Fibroblast of peridontal ligament (primary cell): ENCODE measurements at regions not wholly inside any gene's neighbourhood (a gene's known extent, or its start where the extent isn't known, plus 50 kb on each side); places are given as distances from the start of the nearest gene placed in this dataset.
"Not testable (repeated sequence)": the region's sequence is repeated elsewhere in the genome, so short reads cannot be mapped to it uniquely, and the experiment has no call there.

Experiments used
- DNase-seq: peaks from one replicate; pipeline ENCODE4 v3.0.0-alpha.2; 2010; ENCODE audit errors: extremely low read depth

DNA sequence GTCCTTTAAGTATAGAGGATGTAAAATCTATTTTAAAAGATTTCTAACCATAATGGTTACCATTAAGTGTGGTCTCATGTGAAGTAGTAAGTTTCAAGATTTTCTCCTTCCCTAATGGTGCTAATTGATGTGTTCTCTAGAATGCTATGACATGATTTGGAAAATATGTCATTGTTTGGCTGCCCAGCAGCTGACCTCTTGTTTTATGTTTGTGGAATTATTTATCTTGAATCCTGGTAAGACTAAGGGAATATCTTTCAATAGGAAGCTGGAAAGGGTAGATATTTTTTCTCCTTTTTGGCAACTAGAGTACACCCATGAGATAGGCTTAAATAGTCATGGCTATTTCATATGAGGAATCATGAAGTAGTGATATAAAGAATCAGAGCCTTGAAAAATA is 139.8 kb upstream of the CHODL start:
- DNase-seq, result no peak

DNA sequence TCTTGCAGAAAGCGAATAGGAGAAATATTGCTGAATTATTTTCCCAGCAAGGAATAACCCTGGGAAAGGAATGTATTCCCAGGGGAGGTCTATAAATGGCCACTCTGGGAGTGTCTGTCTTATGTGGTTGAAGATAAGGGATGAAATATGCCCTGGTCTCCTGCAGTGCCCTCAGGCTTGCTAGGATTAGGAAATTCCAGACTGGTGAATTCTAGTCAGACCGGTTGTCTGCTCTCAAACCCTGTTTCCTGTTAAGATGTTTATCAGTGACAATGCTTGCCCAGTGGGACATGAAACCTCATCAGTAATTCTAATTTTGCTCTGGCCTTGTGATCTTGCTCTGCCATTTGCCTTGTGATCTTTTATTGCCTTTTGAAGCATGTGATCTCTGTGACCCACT is 148.2 kb upstream of the CHODL start:
- not testable (repeated sequence) for DNase-seq

DNA sequence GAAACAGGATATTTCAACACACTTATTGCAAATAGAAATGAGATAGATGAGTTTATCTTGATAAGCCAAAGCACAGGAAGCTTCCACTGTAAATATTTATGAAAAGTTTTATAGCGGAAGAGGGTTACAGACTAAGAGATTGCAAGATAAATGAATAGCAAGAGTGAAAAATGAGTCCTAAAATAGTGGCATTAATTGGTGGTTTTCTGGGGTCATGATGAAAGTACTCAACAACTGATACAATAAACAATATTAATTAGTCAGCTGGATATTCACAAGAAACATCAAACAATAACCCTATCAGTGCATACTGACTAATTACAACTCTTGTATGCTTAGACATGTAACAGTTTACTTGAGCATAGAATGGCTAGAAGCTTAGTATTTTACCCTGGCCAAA is 154.8 kb upstream of the CHODL start:
- DNase-seq, result no peak

DNA sequence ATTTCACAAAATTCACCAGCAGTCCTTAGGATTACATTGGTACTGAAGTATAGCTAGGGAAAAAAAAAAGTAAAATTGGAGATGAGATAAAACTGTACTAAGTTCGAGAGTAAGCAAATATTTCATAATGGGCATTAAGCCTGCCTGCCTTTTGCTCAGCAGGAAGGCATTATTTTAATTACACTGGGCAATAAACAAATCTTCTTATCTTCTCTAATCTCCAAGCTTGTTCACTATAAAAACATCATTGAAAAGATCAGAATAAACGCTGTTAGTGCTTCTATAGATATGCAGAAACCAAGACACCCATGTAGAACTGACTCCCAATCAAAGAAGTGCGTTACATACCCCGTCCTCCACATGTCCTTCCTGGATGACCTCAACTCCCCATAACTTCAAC is 174.2 kb upstream of the CHODL start:
- no peak for DNase-seq

DNA sequence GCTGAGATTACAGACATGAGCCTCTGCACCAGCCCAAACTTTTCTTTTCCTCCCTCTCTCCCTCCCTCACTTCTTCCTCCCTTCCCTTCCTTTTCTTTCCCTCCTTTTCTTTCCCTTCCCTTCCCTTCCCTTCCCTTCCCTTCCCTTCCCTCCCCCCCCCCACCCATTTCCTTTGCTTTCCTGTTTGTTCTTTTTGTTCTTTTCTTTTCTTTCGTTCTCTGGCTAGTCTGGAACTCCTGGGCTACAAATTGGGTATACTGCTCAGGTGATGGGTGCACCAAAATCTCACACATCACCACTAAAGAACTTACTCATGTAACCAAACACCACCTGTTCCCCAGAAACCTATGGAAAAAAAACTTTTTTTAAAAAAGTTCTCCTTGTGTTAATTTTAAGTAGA is 174.8 kb upstream of the CHODL start:
- no peak for DNase-seq

DNA sequence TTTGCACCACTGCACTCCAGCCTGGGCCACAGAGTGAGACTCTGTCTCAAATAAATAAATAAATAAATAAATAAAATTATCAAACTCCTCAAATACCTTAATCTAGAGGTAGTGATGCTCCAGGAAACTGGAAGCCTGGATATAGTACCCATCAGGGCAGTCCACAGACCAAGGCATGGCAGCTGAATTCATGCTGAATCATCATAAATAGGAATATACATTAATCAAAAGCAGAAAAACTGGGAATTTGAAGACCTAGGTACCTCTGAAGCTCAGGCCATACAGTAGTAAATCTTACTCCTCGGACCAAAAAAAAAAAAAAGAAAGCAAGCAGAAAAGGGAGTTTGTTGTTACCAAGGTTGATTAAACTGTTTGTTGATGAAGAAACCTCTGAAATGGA is 184.2 kb upstream of the CHODL start:
- no peak for DNase-seq

- no peak for DNase-seq
These were observed 185.8 kb upstream of the CHODL start for GRCh38 chr21:18058731-18059398.

- DNase-seq, result no peak
These were observed 191.5 kb upstream of the CHODL start for GRCh38 chr21:18053151-18053550.

GRCh38 chr21:18049461-18049860 is 195.2 kb upstream of the CHODL start:
- DNase-seq, result no peak

GRCh38 chr21:18041012-18041411 is 203.6 kb upstream of the CHODL start:
- no peak for DNase-seq

- DNase-seq, result no peak
These were observed 211.1 kb upstream of the C21orf91 start for GRCh38 chr21:18030248-18030647.

DNA sequence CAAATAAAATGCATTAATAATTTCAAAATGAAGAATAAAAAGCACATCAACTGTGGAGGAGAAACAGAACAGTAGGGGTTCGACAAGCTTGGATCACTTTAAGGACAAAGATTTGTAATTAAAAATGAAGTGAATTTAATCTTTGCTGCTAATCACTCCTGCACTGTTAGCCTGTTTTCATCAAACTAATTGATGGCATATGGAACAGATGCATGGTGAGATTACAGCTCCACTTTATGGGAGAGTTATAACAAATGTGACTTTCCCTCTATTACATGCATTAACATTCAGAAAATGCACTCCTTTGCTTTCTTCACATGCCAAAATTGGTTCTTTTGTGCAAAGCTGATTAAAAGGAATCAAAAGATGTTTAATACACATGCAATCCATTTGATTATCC is 207.2 kb upstream of the C21orf91 start:
- DNase-seq, result no peak

DNA sequence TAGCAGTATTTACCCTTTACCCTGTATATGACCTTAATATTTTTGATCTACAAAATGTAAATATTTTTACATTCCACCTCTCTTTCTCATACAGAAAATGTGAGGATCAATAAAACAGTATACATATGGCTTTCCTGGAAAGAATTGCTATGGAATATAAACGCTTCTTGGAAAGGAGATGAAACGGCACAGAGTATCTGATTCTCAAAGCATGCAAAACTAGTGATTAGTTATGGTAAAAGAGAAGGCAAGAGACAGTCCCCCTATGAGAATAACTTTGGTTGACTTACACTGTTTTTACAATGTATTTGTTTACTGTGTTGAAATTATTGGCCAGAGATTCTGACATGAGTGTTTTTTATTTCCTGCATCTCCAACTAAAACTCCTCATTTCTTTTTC is 204.6 kb upstream of the C21orf91 start:
- no peak for DNase-seq

DNA sequence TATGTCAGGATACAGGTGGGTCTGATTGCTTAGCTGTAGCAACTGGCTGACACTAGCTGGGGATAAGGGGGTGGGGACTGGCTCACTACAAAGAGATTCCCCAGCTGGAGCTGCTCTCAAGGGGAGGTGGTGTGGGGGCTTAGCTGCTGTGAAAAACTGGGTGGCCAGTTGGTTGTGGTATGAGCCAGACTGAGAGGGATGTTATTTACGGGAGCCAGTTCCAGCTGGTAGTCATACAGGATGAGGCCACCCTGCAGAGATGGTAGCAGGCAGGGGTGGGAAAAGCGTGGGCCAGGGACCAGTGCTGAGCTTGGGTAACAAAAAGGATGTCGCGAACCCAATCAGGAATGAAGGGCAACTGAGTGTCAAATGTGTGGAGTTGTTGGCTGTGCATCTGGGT is 204.0 kb upstream of the C21orf91 start:
- DNase-seq, result no peak

DNA sequence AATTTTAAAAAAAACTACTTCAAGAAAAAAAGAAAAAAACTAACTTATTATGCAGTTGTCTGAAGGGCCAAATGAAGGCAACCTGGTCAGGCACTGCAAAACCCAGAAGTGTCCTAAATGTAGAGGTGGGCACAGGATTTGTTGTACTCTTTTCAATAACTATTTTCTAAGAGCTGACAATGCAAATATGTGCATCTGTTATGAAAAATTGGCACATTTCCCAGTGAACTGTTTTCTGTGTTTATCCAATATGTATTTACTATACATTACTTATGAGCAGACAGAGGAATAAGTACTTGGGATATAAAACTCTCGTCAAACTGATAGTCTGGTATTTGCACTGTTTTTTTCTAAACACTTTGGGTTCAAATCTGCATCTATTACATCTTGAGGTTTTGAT is 188.0 kb upstream of the C21orf91 start:
- DNase-seq, result no peak

- DNase-seq, result no peak
These were observed 187.5 kb upstream of the C21orf91 start for GRCh38 chr21:18006691-18007090.

DNA sequence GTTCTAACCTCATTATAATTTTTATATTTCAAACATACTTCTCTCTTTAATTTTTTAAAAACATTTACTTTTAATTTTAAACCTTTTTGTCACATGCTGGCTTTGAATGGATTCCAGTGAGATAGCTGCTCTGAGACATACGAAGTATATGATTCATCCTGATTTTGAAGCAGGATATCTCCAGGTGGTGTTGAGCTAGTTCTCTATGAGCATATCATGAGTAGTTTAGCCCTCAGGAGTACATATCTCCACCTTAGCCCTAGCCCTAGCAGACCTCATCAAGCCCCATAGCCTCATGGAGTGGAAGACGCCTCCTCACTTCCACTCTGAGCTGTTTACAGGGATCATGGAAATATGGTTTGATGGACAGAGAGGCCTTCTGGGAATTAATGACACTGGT is 183.2 kb upstream of the C21orf91 start:
- DNase-seq, result no peak

GRCh38 chr21:18000981-18001686 is 182.0 kb upstream of the C21orf91 start:
- DNase-seq, result no peak

DNA sequence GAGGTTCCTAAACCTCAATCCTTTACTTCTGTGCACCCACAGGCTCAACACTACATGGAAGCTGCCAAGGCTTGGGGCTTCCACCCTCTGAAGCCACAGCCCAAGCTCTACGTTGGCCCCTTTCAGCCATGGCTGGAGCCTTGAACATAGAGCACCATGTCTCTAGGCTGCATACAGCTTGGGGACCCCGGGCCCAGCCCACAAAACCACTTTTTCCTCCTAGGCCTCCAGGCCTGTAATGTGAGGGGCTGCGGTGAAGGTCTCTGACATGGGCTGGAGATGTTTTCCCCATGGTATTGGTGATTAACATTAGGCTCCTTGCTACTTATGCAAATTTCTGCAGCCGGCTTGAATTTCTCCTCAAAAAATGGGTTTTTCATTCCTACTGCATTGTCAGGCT is 179.4 kb upstream of the C21orf91 start:
- DNase-seq, result not testable (repeated sequence)

DNA sequence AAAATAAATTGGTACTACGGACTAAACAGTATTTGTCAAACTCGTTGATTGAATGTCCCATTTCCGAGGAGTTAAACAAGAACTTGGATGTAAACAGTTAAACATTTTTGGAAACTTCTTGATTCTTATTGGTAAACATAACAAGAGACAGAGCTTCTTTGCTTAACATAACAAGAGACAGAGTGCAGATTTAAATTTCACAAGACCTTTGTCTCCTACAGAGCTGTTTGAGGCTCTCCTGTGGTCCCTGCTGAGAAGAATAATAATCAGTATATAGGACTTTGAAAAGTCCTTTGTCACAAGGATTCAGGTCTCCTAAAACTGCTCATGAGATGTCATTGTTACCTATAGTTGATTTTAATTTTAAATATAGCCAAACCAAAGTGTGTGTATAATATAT is 170.6 kb upstream of the C21orf91 start:
- no peak for DNase-seq

DNA sequence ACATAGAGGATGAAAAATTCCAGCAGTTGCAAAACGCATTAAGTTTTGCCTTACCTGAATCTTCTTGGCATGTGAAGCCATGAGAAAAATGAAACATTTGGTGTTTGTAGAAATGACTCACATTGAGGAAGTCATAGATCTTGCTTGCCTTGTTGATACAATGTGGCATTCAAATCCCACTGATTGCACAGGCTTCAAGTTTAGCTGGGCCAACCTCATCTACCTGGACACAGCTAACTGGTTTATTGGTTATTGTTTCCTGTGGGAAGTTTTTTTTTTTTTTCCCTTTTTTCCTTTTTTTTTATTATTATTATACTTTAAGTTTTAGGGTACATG is 168.9 kb upstream of the C21orf91 start:
- no peak for DNase-seq

- no peak for DNase-seq
These were observed 168.4 kb upstream of the C21orf91 start for GRCh38 chr21:17987382-17988101.

DNA sequence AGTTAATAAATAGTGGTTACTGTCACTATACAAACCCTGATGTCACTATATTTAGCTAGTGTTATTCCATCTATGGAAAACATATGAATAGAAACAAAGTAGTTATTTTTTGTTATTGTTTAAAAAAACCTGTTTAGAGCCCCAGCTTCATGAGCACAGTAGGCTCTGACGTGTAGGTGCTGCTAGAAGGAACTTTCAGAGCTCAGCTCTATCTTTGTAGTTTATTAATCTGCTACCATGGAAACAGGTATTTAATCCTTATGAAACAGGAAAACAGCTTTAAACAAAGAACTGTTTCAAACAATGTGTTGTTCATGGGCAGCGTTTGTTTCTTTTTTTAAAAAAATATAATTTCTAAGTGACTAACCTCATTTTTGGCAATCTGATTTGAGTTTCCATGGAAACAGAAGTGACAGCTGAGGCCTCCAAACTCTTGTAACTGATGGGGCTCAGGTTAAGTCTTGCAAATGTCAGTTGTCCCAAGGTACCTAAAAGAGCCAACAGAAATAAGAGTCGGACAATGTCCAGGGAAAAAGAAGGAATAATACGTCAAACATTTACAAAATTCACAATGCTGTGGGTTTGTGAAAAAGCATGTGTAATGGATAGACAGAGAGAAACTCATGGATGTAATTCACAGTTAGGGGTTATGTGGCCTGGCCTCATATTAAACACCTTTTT is 162.0 kb upstream of the C21orf91 start:
- no peak for DNase-seq
